Small intestine (tissue), 7 donors: ENCODE measurements at regions not wholly inside any gene's neighbourhood (a gene's known extent, or its start where the extent isn't known, plus 50 kb on each side); places are given as distances from the start of the nearest gene placed in this dataset.

Source experiments
- DNase-seq, 2 donors: peaks; one replicate each; pipeline versions ENCODE4 v3.0.0 to v3.0.0-alpha.2; 2013
- FAIRE-seq: peaks from 2 replicates; lab custom pipeline; 2012; peaks lifted over from hg19 to GRCh38; lab: Jason Lieb, UNC
- H3K27ac ChIP-seq, 3 donors: one replicate each; pipeline ENCODE4 v1.5.1; 2013; ENCODE audit warnings: low read length in 2 of 3, mild to moderate bottlenecking in 2 of 3, control low read depth in 1 of 3, inconsistent platforms in 1 of 3, low read depth in 1 of 3, moderate library complexity in 1 of 3
- H3K27me3 ChIP-seq, 3 donors: one replicate each; pipeline ENCODE4 v1.6.1; 2013; ENCODE audit warnings: low read length in 3 of 3, inconsistent platforms in 1 of 3; ENCODE audit not compliant: control insufficient read depth in 3 of 3, insufficient read depth in 3 of 3
- H3K36me3 ChIP-seq, 3 donors: one replicate each; pipeline ENCODE4 v1.6.1; 2013; ENCODE audit warnings: low read length in 3 of 3, inconsistent platforms in 1 of 3, low read depth in 1 of 3, mild to moderate bottlenecking in 1 of 3, moderate library complexity in 1 of 3; ENCODE audit not compliant: control insufficient read depth in 3 of 3, insufficient read depth in 2 of 3
- H3K4me1 ChIP-seq, 3 donors: one replicate each; pipeline ENCODE4 v1.6.1; 2013; ENCODE audit warnings: low read length in 2 of 3, inconsistent platforms in 1 of 3, low read depth in 1 of 3, mild to moderate bottlenecking in 1 of 3, moderate library complexity in 1 of 3; ENCODE audit not compliant: control insufficient read depth in 3 of 3, insufficient read depth in 2 of 3
- H3K4me3 ChIP-seq, 3 donors: one replicate each; pipeline ENCODE4 v1.5.1; 2013; ENCODE audit warnings: low read length in 3 of 3, control low read depth in 1 of 3, inconsistent platforms in 1 of 3, low read depth in 1 of 3, mild to moderate bottlenecking in 1 of 3, moderate library complexity in 1 of 3
- H3K9me3 ChIP-seq, 2 donors: one replicate each; pipeline ENCODE4 v1.6.1; 2013; ENCODE audit warnings: low read depth in 1 of 2, low read length in 1 of 2; ENCODE audit not compliant: control insufficient read depth in 2 of 2, insufficient read depth in 1 of 2
- WGBS, 3 donors: extraction: QIAGEN DNeasy Blood & Tissue Kit; methylation state at CpG; one replicate each; pipeline ENCODE4 v1.1.7; 2013; 5-methylcytosine and 5-hydroxymethylcytosine counted together
- donor health status: healthy with polysubstance abuse.
- donor health status: control.
- donor health status: control.
- donor health status: Bipolar disorder and iron deficiency.
- donor health status: healthy.

GRCh38 chr6:147103694-147104093 lies 100.5 kb upstream of the STXBP5 start:
- FAIRE-seq, result no peak

GRCh38 chr6:147105786-147106185 lies 98.4 kb upstream of the STXBP5 start:
- DNase-seq (no peak), FAIRE-seq (no peak)
- H3K4me1 ChIP-seq, result no peaks in the 10 kb centered on the region
- no peak overlapping the region for H3K27ac ChIP-seq
- WGBS, 3 donors, result 90 to 98% (median 95%) methylated on average over 5 of the region's 5 CpGs
- no peaks in the 10 kb centered on the region for H3K36me3 ChIP-seq
- no peaks in the 10 kb centered on the region for H3K27me3 ChIP-seq
- H3K4me3 ChIP-seq, result no peak overlapping the region
- H3K9me3 ChIP-seq, result no peaks in the 10 kb centered on the region

More at GRCh38 chr6:147103694-147104093, 100.5 kb upstream of the STXBP5 start:
- H3K9me3 ChIP-seq, result no peaks in the 10 kb centered on the region
- H3K36me3 ChIP-seq, result no peaks in the 10 kb centered on the region
- no peak overlapping the region for H3K27ac ChIP-seq
- H3K4me3 ChIP-seq, result no peak overlapping the region
- DNase-seq, result no peak
- no peaks in the 10 kb centered on the region for H3K27me3 ChIP-seq
- no peaks in the 10 kb centered on the region for H3K4me1 ChIP-seq

- Histone ChIP-seq H3K27ac (no peak overlapping the region), H3K27me3 (no peaks in the 10 kb centered on the region), H3K4me3 (no peak overlapping the region), H3K9me3 (no peaks in the 10 kb centered on the region), H3K36me3 (no peaks in the 10 kb centered on the region), H3K4me1 (no peaks in the 10 kb centered on the region)
- DNase-seq (peak in 1 of 2 donors; percentile 16), FAIRE-seq (no peak)
- WGBS, 3 donors, result 65 to 69% (median 68%) methylated on average over 7 of the region's 7 CpGs
Measured at GRCh38 chr6:147106759-147107401, 97.3 kb upstream of the STXBP5 start.

- WGBS, 3 donors, result 73 to 97% (median 76%) methylated on average over 2 of the region's 2 CpGs
- Histone ChIP-seq H3K9me3 (no peaks in the 10 kb centered on the region), H3K4me1 (no peaks in the 10 kb centered on the region), H3K36me3 (no peaks in the 10 kb centered on the region), H3K27ac (no peak overlapping the region), H3K27me3 (no peaks in the 10 kb centered on the region), H3K4me3 (no peak overlapping the region)
- no peak for DNase-seq
- FAIRE-seq, result no peak
Measured at GRCh38 chr6:147108259-147108910, 95.8 kb upstream of the STXBP5 start.

- Histone ChIP-seq H3K9me3 (no peaks in the 10 kb centered on the region), H3K4me3 (no peak overlapping the region), H3K36me3 (no peaks in the 10 kb centered on the region), H3K4me1 (no peaks in the 10 kb centered on the region), H3K27me3 (no peaks in the 10 kb centered on the region), H3K27ac (no peak overlapping the region)
- 64 to 87% (median 70%) methylated on average over 4 of the region's 4 CpGs for WGBS, 3 donors
- FAIRE-seq (no peak), DNase-seq (peak in 1 of 2 donors; percentile 6)
Measured at GRCh38 chr6:147109707-147110106, 94.5 kb upstream of the STXBP5 start.

- Histone ChIP-seq H3K27ac (no peak overlapping the region), H3K9me3 (peaks cover 0 to 5% of the 10 kb centered on the region in 2 donors), H3K4me3 (no peak overlapping the region), H3K27me3 (no peaks in the 10 kb centered on the region), H3K36me3 (no peaks in the 10 kb centered on the region), H3K4me1 (peaks cover 0 to 4% (median 0%) of the 10 kb centered on the region in 3 donors)
- FAIRE-seq, result no peak
- 72 to 80% (median 79%) methylated on average over 4 of the region's 4 CpGs for WGBS, 3 donors
- no peak for DNase-seq
Measured at GRCh38 chr6:147116056-147116455, 88.2 kb upstream of the STXBP5 start.

- peaks cover 0 to 5% of the 10 kb centered on the region in 2 donors for H3K9me3 ChIP-seq
- no peak overlapping the region for H3K27ac ChIP-seq
- 83 to 94% (median 93%) methylated on average over 2 of the region's 2 CpGs for WGBS, 3 donors
- H3K4me3 ChIP-seq, result no peak overlapping the region
- DNase-seq (no peak), FAIRE-seq (no peak)
- H3K36me3 ChIP-seq, result no peaks in the 10 kb centered on the region
- H3K27me3 ChIP-seq, result no peaks in the 10 kb centered on the region
- H3K4me1 ChIP-seq, result peaks cover 0 to 4% (median 0%) of the 10 kb centered on the region in 3 donors
Measured at GRCh38 chr6:147117011-147117410, 87.2 kb upstream of the STXBP5 start.

GRCh38 chr6:147117580-147117979 lies 86.6 kb upstream of the STXBP5 start:
- DNase-seq, result peak; percentile 58 to 75
- H3K36me3 ChIP-seq, result no peaks in the 10 kb centered on the region
- peak overlapping the region in 1 of 3 donors; percentile 39 for H3K27ac ChIP-seq
- WGBS, 3 donors, result 18 to 43% (median 40%) methylated on average over 4 of the region's 4 CpGs
- no peak for FAIRE-seq
- H3K27me3 ChIP-seq, result no peaks in the 10 kb centered on the region
- H3K9me3 ChIP-seq, result peaks cover 0 to 5% of the 10 kb centered on the region in 2 donors
- peak overlapping the region in 1 of 3 donors; percentile 3 for H3K4me3 ChIP-seq
- H3K4me1 ChIP-seq, result peaks cover 0 to 4% (median 0%) of the 10 kb centered on the region in 3 donors
